ENCODE measurements at regions not wholly inside any gene's neighbourhood (a gene's known extent, or its start where the extent isn't known, plus 50 kb on each side); places are given as distances from the start of the nearest gene placed in this dataset.
A peak's percentile ranks its signal among the peaks of the same experiment; 100 is the strongest.
"Not testable (repeated sequence)": the region's sequence is repeated elsewhere in the genome, so short reads cannot be mapped to it uniquely, and the experiment has no call there.

DNA sequence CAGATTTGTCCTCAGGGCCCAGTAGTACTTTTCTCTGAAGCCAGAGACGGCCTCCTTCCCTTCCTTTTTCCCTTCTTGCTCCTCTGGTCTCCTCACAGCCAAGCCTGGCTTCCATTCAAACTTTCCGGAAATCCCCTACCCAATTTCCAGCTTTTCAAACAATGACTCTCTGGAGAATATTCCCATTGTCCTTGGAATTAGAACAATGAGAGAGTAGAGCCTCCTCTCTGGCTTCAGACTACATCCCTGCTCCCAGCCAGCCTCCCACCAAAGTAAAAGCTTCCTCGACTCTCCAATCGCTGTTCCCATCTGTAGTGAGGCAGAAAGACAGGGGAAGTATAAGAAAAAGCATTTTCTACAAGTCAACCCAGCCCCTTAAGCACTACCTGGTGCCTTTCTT is 77.7 kb upstream of the SOX13 start:
- Histone ChIP-seq H3K27me3 (ENCODE audit: control insufficient read depth in 5 of 5, insufficient read depth in 4 of 5, low read length in 5 of 5) (no peaks in the 10 kb centered on the region), H3K4me1 (ENCODE audit: control insufficient read depth in 5 of 5, insufficient read depth in 5 of 5, low read length in 5 of 5) (peaks cover 0 to 24% (median 13%) of the 10 kb centered on the region in 5 donors), H3K27ac (ENCODE audit: low read depth, low read length) (peak overlapping the region; percentile 38), H3K9ac (ENCODE audit: low read length in 5 of 5) (peak overlapping the region in 1 of 5 donors; percentile 38), H3K4me3 (ENCODE audit: low read depth in 1 of 5, low read length in 5 of 5) (peak overlapping the region in 1 of 5 donors; percentile 17), H3K9me3 (ENCODE audit: control insufficient read depth in 5 of 5, low read length in 5 of 5) (peaks cover 0 to 4% (median 0%) of the 10 kb centered on the region in 5 donors), H3K36me3 (ENCODE audit: control insufficient read depth in 5 of 5, insufficient read depth in 5 of 5, low read length in 5 of 5) (no peaks in the 10 kb centered on the region)

DNA sequence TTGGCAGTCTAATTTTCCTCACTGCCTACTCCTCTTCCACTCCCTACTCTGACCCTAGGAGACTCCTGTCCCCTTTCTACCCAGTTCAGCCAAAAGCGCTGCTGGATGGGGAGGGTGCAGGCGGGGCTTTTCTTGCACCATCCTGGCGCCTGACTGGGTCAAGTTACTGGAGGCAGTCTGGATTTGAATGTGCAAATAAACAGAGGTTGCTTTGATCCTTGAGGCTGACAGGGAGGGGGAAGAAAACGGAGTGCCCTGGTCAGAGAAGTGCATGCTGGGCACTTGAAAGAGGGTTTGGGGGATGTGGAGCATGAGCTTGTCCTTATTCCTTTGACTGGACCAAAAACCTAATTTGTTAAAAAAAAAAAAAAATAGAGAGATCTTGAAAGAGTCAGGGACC is 76.8 kb upstream of the SOX13 start:
- Histone ChIP-seq H3K27me3 (ENCODE audit: control insufficient read depth in 5 of 5, insufficient read depth in 4 of 5, low read length in 5 of 5) (no peaks in the 10 kb centered on the region), H3K4me3 (ENCODE audit: low read depth in 1 of 5, low read length in 5 of 5) (no peak overlapping the region), H3K9ac (ENCODE audit: low read length in 5 of 5) (no peak overlapping the region), H3K36me3 (ENCODE audit: control insufficient read depth in 5 of 5, insufficient read depth in 5 of 5, low read length in 5 of 5) (no peaks in the 10 kb centered on the region), H3K27ac (ENCODE audit: low read depth, low read length) (no peak overlapping the region), H3K4me1 (ENCODE audit: control insufficient read depth in 5 of 5, insufficient read depth in 5 of 5, low read length in 5 of 5) (peaks cover 0 to 24% (median 13%) of the 10 kb centered on the region in 5 donors), H3K9me3 (ENCODE audit: control insufficient read depth in 5 of 5, low read length in 5 of 5) (peaks cover 0 to 5% (median 0%) of the 10 kb centered on the region in 5 donors)

DNA sequence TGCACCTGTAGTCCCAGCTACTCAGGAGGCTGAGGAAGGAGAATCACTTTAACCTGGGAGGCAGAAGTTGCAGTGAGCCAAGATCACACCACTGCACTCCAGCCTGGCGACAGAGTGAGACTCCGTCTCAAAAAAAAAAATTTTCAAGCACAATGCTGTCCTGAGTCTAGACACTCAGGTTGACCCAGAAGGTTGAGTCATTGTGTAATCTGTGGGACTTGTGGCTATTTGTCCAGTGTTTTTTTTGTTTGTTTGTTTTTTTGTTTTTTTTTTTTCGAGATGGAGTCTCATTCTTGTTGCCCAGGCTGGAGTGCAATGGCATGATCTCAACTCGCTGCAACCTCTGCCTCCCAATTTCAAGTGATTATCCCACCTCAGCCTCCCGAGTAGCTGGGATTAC is 74.3 kb upstream of the SOX13 start:
- not testable (repeated sequence) for H3K9ac ChIP-seq (ENCODE audit: low read length in 5 of 5); H3K9me3 ChIP-seq (ENCODE audit: control insufficient read depth in 5 of 5, low read length in 5 of 5); H3K4me3 ChIP-seq (ENCODE audit: low read depth in 1 of 5, low read length in 5 of 5); H3K27me3 ChIP-seq (ENCODE audit: control insufficient read depth in 5 of 5, insufficient read depth in 4 of 5, low read length in 5 of 5); H3K27ac ChIP-seq (ENCODE audit: low read depth, low read length); H3K36me3 ChIP-seq (ENCODE audit: control insufficient read depth in 5 of 5, insufficient read depth in 5 of 5, low read length in 5 of 5)
- peaks cover 0 to 24% (median 13%) of the 10 kb centered on the region in 5 donors for H3K4me1 ChIP-seq (ENCODE audit: control insufficient read depth in 5 of 5, insufficient read depth in 5 of 5, low read length in 5 of 5)

DNA sequence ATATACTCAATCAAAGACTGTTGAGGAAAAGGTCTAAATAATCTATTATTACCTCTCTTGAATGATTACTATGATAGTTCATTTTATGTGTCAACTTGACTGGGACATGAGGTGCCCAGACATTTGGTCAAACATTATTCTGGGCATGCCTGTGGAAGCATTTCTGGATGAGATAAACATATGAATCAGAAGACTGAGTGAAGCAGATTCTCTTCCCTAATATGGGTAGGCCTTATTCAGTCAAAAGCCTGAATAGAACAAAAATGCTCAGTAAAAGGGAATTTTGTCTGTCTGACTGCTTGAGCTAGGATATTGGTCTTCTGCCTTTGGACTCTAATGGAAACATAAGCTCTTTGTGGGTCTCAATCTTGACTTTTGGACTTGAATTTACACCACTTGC is 73.3 kb upstream of the SOX13 start:
- H3K27me3 ChIP-seq (ENCODE audit: control insufficient read depth in 5 of 5, insufficient read depth in 4 of 5, low read length in 5 of 5): no peaks in the 10 kb centered on the region
- H3K4me3 ChIP-seq (ENCODE audit: low read depth in 1 of 5, low read length in 5 of 5): no peak overlapping the region
- H3K27ac ChIP-seq (ENCODE audit: low read depth, low read length): no peak overlapping the region
- H3K9ac ChIP-seq (ENCODE audit: low read length in 5 of 5): no peak overlapping the region
- H3K36me3 ChIP-seq (ENCODE audit: control insufficient read depth in 5 of 5, insufficient read depth in 5 of 5, low read length in 5 of 5): no peaks in the 10 kb centered on the region
- peaks cover 0 to 22% (median 13%) of the 10 kb centered on the region in 5 donors for H3K4me1 ChIP-seq (ENCODE audit: control insufficient read depth in 5 of 5, insufficient read depth in 5 of 5, low read length in 5 of 5)
- H3K9me3 ChIP-seq (ENCODE audit: control insufficient read depth in 5 of 5, low read length in 5 of 5): peaks cover 0 to 5% (median 0%) of the 10 kb centered on the region in 5 donors

DNA sequence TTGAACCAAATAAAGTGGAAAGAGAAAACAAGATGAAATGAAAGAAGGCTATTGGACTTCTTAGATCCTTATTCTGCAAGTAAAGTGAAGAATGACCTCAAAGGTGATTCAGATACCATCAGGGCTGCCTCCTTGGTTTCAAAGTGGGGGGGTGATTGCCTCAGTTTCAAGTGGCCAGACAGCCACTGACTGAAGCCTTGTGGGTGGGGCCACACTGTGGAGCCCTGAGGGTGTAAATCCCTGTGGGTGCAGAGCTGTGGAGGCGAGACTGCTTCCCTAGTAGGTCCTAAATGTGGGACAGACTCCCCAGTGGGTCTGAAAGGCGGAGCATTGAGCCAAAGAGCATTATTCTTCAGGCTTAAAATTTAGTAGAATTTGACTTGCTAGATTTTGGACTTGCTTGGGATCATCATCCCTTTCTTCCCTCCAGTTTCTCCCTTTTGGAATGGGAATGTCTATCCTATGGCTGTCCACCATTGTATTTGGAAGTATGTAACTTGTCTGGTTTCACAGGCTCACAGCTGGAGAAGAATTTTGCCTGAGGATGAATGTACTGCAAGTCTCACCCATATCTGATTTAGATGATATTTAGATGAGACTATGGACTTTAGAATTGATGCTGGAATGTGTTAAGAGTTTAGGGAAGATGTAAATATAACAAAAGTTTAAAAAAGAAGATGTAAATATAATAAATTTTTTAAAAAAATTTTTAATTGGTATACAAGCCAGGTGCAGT is 71.6 kb upstream of the SOX13 start:
- peaks cover 0 to 5% (median 0%) of the 10 kb centered on the region in 5 donors for H3K9me3 ChIP-seq (ENCODE audit: control insufficient read depth in 5 of 5, low read length in 5 of 5)
- no peaks in the 10 kb centered on the region for H3K27me3 ChIP-seq (ENCODE audit: control insufficient read depth in 5 of 5, insufficient read depth in 4 of 5, low read length in 5 of 5)
- peaks cover 0 to 5% (median 1%) of the 10 kb centered on the region in 5 donors for H3K4me1 ChIP-seq (ENCODE audit: control insufficient read depth in 5 of 5, insufficient read depth in 5 of 5, low read length in 5 of 5)
- H3K27ac ChIP-seq (ENCODE audit: low read depth, low read length): no peak overlapping the region
- no peak overlapping the region for H3K4me3 ChIP-seq (ENCODE audit: low read depth in 1 of 5, low read length in 5 of 5)
- no peaks in the 10 kb centered on the region for H3K36me3 ChIP-seq (ENCODE audit: control insufficient read depth in 5 of 5, insufficient read depth in 5 of 5, low read length in 5 of 5)
- H3K9ac ChIP-seq (ENCODE audit: low read length in 5 of 5): no peak overlapping the region

DNA sequence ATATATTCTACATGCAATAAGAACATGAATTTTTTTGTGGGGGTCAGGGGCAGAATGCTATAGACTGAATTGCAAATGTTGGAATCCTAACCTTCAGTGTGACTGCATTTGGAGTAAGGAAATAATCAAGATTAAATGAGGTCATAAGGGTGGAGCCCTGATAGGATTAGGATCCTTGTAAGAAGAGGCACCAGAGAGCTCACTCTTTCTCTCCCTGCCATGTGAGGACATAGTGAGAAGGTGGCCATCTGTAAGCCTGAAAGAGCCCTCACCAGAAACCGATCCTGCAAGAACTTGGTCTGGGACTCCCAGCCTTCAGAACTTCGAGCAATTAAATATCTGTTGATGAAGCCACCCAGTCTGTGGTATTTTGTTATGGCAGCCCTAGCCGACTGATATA is 70.3 kb upstream of the SOX13 start:
- H3K36me3 ChIP-seq (ENCODE audit: control insufficient read depth in 5 of 5, insufficient read depth in 5 of 5, low read length in 5 of 5): no peaks in the 10 kb centered on the region
- peaks cover 0 to 5% (median 0%) of the 10 kb centered on the region in 5 donors for H3K9me3 ChIP-seq (ENCODE audit: control insufficient read depth in 5 of 5, low read length in 5 of 5)
- no peak overlapping the region for H3K9ac ChIP-seq (ENCODE audit: low read length in 5 of 5)
- H3K27ac ChIP-seq (ENCODE audit: low read depth, low read length): no peak overlapping the region
- no peaks in the 10 kb centered on the region for H3K27me3 ChIP-seq (ENCODE audit: control insufficient read depth in 5 of 5, insufficient read depth in 4 of 5, low read length in 5 of 5)
- H3K4me1 ChIP-seq (ENCODE audit: control insufficient read depth in 5 of 5, insufficient read depth in 5 of 5, low read length in 5 of 5): no peaks in the 10 kb centered on the region
- H3K4me3 ChIP-seq (ENCODE audit: low read depth in 1 of 5, low read length in 5 of 5): no peak overlapping the region

DNA sequence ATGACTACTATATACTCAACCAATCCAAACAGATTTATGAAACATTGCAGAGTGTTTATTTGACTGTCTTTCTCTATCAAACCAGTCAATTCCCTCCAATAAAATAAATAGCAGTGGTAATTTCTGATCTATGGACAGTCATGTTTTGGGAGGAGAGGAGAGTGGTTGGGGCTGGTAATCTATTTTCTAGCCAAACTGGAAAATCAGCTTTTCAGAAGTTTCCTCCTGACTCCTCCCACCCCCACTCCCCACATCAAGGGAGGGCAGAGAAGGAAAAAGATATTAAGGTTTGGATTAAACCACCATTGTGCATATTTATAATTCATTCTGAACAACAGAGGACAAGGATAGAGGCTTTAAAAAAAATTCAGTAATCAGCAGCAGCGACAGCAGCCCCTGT is 69.4 kb upstream of the SOX13 start:
- no peak overlapping the region for H3K9ac ChIP-seq (ENCODE audit: low read length in 5 of 5)
- no peak overlapping the region for H3K4me3 ChIP-seq (ENCODE audit: low read depth in 1 of 5, low read length in 5 of 5)
- H3K27ac ChIP-seq (ENCODE audit: low read depth, low read length): no peak overlapping the region
- H3K4me1 ChIP-seq (ENCODE audit: control insufficient read depth in 5 of 5, insufficient read depth in 5 of 5, low read length in 5 of 5): no peaks in the 10 kb centered on the region
- no peaks in the 10 kb centered on the region for H3K27me3 ChIP-seq (ENCODE audit: control insufficient read depth in 5 of 5, insufficient read depth in 4 of 5, low read length in 5 of 5)
- H3K36me3 ChIP-seq (ENCODE audit: control insufficient read depth in 5 of 5, insufficient read depth in 5 of 5, low read length in 5 of 5): no peaks in the 10 kb centered on the region
- peaks cover 0 to 5% (median 0%) of the 10 kb centered on the region in 5 donors for H3K9me3 ChIP-seq (ENCODE audit: control insufficient read depth in 5 of 5, low read length in 5 of 5)

DNA sequence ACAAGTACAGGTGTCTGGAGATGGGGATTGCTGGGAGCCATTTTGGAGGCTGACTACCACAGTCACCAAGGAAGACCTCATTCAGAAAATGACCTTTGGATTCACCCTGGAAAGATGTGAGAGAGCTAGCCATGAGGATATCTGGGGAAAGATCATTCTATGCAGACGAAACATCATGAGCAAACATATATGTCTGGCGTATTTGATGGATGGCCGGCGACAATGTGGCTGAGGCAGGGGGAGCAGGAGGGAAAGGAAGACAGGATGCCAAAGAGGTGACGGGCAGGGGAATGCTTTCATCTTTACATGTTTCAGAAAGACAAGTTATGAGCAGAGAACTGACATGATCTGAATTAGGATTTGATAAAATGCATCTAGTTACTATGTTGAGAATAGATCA is 61.5 kb upstream of the SOX13 start:
- H3K27me3 ChIP-seq (ENCODE audit: control insufficient read depth in 5 of 5, insufficient read depth in 4 of 5, low read length in 5 of 5): no peaks in the 10 kb centered on the region
- no peaks in the 10 kb centered on the region for H3K4me1 ChIP-seq (ENCODE audit: control insufficient read depth in 5 of 5, insufficient read depth in 5 of 5, low read length in 5 of 5)
- no peak overlapping the region for H3K4me3 ChIP-seq (ENCODE audit: low read depth in 1 of 5, low read length in 5 of 5)
- H3K36me3 ChIP-seq (ENCODE audit: control insufficient read depth in 5 of 5, insufficient read depth in 5 of 5, low read length in 5 of 5): no peaks in the 10 kb centered on the region
- no peak overlapping the region for H3K27ac ChIP-seq (ENCODE audit: low read depth, low read length)
- no peaks in the 10 kb centered on the region for H3K9me3 ChIP-seq (ENCODE audit: control insufficient read depth in 5 of 5, low read length in 5 of 5)
- no peak overlapping the region for H3K9ac ChIP-seq (ENCODE audit: low read length in 5 of 5)

DNA sequence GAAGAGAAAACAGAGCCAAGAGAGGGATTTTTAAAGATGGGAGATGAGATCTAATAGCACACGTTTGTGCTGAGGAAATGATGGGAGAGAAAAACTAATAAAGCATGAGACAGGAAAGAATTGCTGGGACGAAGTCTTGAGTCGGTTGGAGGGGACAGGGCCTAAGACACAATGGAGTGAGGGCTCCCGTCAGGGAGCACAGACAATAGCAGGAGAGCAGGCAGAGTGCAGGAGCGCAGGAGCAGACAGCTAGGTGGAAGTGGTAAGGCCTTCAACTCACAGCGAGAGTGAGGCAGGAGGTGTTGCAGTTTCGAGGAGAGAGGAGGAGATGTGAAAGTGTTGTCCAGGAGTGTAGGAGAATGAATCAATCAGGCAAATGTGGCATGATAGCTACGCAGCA is 59.9 kb upstream of the SOX13 start:
- Histone ChIP-seq H3K36me3 (ENCODE audit: control insufficient read depth in 5 of 5, insufficient read depth in 5 of 5, low read length in 5 of 5) (no peaks in the 10 kb centered on the region), H3K4me3 (ENCODE audit: low read depth in 1 of 5, low read length in 5 of 5) (no peak overlapping the region), H3K27ac (ENCODE audit: low read depth, low read length) (no peak overlapping the region), H3K27me3 (ENCODE audit: control insufficient read depth in 5 of 5, insufficient read depth in 4 of 5, low read length in 5 of 5) (no peaks in the 10 kb centered on the region), H3K4me1 (ENCODE audit: control insufficient read depth in 5 of 5, insufficient read depth in 5 of 5, low read length in 5 of 5) (no peaks in the 10 kb centered on the region), H3K9me3 (ENCODE audit: control insufficient read depth in 5 of 5, low read length in 5 of 5) (no peaks in the 10 kb centered on the region), H3K9ac (ENCODE audit: low read length in 5 of 5) (no peak overlapping the region)

DNA sequence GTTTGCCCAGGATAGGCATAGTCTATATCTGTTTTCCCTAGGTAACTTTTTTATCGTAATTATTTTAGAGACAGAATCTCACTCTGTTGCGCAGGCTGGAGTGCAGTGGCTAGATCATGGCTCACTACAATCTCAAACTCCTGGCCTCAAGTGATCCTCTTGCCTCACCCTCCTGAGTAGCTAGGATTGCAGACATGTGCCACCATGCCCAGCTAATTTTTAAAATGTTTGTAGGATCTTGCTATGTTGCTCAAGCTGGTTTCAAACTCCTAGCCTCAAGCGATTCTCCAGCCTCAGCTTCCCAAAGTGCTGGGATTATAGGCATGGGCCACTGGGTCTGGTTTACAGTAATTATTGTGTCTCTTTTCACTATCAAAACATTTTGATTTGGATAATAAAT is 58.6 kb upstream of the SOX13 start:
- Histone ChIP-seq H3K36me3 (ENCODE audit: control insufficient read depth in 5 of 5, insufficient read depth in 5 of 5, low read length in 5 of 5) (no peaks in the 10 kb centered on the region), H3K27ac (ENCODE audit: low read depth, low read length) (no peak overlapping the region), H3K4me1 (ENCODE audit: control insufficient read depth in 5 of 5, insufficient read depth in 5 of 5, low read length in 5 of 5) (no peaks in the 10 kb centered on the region), H3K27me3 (ENCODE audit: control insufficient read depth in 5 of 5, insufficient read depth in 4 of 5, low read length in 5 of 5) (no peaks in the 10 kb centered on the region), H3K9ac (ENCODE audit: low read length in 5 of 5) (no peak overlapping the region), H3K4me3 (ENCODE audit: low read depth in 1 of 5, low read length in 5 of 5) (no peak overlapping the region), H3K9me3 (ENCODE audit: control insufficient read depth in 5 of 5, low read length in 5 of 5) (no peaks in the 10 kb centered on the region)

Measured in subcutaneous abdominal adipose tissue (tissue), 5 donors.